Loucy (cell line): ENCODE measurements at regions not wholly inside any gene's neighbourhood (a gene's known extent, or its start where the extent isn't known, plus 50 kb on each side); places are given as distances from the start of the nearest gene placed in this dataset.

ENCODE experiments used
- EZH2phosphoT487 ChIP-seq: fragments of 200-600 bp; IDR thresholded peaks from 2 replicates; pipeline ENCODE4 v1.6.1; 2018; ENCODE audit warnings: antibody characterized with exemption, mild to moderate bottlenecking, moderate library complexity, borderline replicate concordance
- TF ChIP-seq, protein P1 (sequence below): fragments of 200-600 bp; sonication (generic); conservative IDR thresholded peaks from 2 replicates; pipeline ENCODE4 v1.5.1; 2014; ENCODE audit warnings: mild to moderate bottlenecking, antibody characterized with exemption, low read length

DNA sequence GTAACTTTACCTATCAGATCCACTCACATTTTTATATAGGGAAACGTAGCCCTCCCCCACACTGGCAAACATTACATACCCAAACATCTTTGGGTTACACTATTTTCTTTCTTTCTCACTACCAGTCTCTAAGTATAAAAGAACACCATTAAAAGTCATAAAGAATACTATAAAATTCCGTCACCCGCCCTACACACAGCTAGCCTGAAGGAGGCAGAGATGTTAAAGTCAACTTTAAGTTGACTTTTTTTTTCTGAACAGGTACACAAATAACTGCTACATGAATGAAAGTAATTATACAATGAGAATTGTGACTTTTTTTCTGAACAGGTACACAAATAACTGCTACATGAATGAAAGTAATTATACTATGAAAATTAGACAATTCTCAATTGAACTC lies 628.3 kb downstream of the NUP35 start:
- TF ChIP-seq, protein P1, sequence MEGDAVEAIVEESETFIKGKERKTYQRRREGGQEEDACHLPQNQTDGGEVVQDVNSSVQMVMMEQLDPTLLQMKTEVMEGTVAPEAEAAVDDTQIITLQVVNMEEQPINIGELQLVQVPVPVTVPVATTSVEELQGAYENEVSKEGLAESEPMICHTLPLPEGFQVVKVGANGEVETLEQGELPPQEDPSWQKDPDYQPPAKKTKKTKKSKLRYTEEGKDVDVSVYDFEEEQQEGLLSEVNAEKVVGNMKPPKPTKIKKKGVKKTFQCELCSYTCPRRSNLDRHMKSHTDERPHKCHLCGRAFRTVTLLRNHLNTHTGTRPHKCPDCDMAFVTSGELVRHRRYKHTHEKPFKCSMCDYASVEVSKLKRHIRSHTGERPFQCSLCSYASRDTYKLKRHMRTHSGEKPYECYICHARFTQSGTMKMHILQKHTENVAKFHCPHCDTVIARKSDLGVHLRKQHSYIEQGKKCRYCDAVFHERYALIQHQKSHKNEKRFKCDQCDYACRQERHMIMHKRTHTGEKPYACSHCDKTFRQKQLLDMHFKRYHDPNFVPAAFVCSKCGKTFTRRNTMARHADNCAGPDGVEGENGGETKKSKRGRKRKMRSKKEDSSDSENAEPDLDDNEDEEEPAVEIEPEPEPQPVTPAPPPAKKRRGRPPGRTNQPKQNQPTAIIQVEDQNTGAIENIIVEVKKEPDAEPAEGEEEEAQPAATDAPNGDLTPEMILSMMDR: no peak
- no peak for TF ChIP-seq EZH2phosphoT487
